T-helper 1 cell (primary cell): ENCODE measurements at regions not wholly inside any gene's neighbourhood (a gene's known extent, or its start where the extent isn't known, plus 50 kb on each side); places are given as distances from the start of the nearest gene placed in this dataset.

ENCODE experiments used
- DNase-seq, 5 donors: peaks; one replicate each; pipeline ENCODE4 v3.0.0-alpha.2; 2012 to 2020

DNA sequence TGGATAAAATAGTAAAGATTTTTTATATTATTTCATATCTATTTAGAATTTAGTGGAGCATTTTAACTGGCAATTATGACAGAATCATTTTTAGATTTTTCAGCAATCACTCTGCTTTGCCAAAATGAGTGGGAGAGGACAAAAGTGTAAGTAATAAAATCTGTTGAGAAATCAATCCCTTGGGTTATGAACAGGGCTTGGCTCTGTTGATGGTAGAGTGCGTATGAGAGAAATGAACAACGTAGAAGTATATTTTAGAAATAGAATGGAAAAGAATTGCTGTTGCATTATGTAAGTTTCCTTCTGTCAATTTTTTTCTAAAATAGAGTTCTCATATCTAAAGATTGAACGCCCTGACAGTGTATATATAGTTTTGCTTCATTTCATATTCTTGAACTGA lies 154.1 kb upstream of the PRDM9 start:
- no peak for DNase-seq

DNA sequence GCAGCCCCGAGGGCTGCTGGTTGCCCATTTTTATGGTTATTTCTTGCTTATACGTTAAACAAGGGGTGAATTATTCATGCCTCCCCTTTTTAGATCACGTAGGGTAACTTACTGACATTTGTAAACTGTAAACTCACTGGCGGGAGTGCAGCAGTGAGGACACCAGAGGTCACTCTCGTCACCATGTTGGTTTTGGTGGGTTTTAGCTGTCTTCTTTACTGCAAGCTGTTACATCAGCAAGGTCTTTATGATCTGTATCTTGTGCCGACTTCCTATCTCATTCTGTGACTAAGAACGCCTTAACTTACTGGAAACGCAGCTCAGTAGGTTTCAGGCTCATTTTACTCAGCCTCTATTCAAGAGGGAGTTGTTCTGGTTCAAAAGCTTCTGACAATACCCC lies 155.0 kb upstream of the PRDM9 start:
- no peak for DNase-seq

DNA sequence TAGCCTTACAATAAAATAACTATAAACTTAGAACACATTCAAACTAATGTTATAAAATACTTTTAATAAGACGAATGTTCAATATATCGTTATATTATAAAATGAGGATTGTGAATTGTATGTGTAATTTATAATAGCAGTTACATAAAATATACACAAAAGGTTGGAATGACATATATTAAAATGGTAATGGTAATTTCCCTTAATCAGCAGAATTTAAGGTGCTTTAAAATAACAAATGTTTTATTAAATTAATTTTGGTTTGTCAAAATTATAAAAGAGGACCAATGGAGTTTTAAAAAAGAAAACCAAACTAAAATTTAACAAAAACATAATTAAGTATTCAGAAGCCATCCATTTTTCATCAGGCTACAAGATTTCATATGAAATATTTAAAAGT lies 164.3 kb upstream of the PRDM9 start:
- no peak for DNase-seq

DNA sequence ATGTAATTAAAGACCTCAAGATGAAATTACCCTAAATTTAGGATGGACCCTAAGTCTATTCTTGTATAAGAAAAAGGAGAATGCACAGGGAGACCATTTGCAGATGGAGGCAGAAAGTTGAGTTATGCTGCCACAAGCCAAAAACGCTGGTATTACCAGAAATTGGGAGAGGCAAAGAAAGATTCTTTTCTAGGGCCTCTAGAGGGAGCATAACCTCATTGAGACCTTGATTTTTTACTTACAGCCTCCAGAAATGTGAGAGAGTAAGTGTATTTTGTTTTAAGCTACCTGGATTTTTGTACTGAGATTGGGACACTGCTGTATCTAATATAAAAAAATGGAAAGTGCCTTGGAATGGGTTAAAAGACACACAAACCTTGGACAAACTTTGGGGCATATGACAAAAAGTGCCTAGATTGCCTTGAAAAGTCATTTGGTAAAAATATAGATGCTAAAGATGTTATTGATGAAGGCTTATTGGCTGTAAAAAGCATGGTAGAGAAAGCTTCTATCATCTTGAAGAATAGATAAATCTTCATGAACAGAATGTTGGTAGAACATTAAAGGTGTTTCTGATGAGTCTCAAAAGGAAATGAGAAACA lies 174.7 kb upstream of the PRDM9 start:
- DNase-seq, result no peak

DNA sequence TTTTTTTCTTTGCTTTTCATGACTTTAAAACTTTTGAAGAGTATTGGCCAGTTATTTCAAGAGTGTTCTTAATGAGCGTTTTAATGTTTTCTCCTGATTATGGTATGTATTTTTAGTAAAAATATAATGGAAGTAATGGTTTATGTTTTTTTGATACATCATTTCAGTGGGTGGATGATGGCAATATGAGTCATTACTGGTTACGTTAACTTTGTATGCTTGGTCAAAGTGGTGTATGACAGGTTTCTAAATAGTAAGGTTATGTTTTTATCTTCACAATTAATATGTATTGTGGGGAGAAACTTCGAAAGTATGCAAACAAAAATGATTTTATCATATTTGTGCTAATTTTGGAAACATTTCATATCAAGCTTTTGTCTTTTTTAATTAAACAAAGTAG lies 176.7 kb upstream of the PRDM9 start:
- DNase-seq, result no peak

DNA sequence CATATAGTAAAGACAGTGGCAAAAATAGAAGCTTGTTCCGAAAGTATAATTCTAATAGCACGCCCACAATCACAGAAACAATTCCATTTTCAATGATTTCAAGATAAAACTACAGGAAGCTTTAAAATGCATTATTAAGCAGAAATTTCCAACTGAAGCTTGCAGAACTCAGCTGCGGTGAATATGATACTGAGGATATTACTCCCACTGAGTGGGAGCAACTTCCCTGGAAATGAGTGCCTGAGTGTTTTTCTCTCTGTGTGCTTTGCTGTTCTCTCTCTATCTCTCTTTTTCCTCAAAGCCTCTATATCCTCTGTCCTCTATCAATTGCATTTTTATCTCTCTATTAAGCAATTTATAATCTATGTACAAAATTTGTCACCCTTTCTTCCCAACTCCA lies 187.5 kb upstream of the PRDM9 start:
- no peak for DNase-seq

DNA sequence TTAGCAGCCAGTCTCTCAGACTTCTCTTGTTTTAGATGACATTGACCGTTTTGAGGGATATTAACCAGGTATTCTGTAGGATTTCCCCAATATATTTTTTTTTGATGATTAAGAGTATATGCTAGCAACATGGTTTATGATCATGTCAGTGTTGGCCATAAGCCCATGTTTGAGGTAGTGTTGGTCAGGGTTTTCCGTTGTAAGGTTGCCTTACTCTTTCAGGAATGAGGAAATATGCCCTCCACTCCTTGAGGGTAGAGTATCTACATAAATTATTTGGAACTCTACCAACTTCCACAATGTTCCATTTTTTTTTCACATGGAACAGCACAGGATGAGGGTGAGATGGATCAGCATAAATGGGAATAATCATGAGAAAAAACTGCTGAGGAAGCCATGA lies 188.4 kb upstream of the PRDM9 start:
- DNase-seq, result no peak

DNA sequence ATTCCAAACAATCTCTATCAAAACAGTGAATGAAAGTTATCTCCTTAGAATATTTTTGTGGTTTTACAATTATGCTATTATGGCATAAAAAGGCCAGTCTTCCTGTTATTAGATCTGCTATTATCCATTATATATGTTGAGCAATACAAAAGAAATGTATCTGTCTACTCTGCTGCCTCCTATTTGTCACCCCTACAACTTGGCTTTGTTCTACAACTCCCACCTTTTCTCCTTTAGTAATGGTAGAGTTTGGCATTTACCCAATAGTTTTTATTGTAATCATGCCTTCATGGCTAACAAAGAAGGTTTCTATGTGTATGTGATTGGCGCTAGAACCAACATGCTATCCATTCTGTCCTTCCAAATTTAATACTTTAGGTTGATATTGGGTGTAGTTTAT lies 189.2 kb upstream of the PRDM9 start:
- DNase-seq, result no peak

DNA sequence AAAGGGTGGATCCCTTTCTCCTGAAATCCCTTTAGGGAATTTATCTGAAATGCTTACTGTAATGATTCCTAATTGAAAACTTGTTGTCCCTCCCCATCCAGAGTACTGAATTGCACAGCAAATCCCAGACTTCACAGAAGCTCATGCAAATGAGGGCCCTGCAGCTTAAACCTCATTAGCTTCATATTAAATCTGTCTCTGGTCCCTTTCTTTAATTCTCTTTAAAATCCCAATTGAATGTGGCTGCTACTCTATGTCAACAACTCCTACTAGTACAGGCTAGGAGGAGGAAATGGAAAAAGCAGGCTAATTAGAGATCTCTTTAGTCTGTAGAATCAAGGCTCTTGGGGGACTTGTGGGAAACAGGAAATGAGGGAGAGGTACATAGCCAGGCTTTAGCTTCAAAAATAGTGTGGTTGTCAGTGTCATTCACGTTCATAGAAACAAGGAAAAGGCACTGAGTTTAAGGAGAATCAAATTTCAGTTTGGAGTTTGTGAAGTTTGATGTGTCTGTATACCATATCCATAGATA lies 191.3 kb upstream of the PRDM9 start:
- DNase-seq, result no peak

DNA sequence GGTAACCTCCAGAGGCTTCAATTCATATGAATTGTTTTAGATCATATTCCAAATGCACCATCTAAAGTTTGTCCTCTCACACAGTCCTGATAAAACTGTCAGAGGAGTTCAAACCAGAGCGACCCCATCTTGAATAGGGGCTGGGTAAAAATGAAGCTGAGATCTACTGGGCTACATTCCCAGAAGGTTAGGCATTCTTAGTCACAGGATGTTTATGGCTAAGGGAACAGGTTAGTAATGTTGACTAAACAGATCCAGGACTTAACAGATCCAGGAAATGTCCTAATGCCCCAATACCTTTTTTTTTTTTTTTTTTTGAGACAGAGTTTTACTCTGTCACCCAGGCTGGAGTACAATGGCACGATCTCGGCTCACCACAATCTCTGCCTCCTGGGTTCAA lies 192.6 kb upstream of the PRDM9 start:
- no peak for DNase-seq

DNA sequence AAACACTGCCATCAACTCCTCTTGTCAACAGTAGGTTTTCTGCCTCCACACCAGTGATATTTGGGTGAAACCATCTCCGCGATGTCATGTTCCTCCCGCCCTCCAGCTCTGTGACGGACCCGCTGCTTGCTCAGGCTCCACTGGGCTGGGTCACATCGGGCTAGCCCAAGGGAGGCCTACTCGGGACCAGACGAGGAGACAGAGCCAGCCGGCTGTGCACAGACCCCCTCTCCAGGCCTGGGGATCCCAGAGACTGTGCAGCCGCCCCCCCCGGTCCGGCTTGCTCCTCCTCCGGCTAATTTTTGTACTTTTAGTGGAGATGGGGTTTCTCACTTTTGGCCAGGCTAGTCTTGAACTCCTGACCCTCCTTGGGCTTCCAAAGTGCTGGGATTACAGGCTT lies 202.4 kb upstream of the PRDM9 start:
- no peak for DNase-seq

DNA sequence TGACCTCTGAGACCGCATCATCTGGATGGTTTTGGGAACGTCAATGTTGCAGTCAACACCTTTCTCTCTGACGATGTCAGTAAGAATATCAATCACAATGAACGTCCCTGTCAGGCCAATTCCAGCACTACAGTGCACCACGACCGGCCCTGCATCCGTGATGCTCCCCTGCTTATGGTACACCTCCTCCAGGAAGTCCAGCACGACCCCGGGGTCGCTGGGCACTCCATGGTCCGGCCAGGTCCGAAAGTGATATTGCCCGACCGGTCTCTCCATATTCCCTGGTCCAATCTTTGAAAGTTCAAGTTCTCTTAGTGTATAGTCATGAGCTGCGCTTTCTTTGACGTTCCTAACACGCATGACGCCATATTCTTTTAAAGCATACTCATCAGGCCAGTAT lies 203.6 kb upstream of the PRDM9 start:
- no peak for DNase-seq

DNA sequence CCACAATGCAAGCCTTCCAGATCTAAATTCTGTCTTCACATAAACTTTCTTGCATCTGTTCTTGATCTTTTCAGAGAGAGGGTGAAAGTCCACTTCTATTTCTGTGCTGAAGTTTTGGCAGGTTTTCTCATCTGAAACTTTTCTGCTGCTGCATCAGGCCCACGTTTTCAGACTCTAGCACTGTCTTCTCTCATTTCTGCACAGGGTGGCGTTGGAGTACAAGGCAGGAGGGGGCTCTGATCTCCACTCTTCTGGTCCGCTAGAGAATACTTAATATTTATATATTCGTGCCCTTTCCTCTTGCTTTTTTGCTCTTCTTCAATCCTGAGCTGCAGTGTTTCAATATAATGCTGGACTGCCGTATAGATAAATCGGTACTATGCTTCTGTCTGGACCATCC lies 204.0 kb upstream of the PRDM9 start:
- DNase-seq, result no peak

DNA sequence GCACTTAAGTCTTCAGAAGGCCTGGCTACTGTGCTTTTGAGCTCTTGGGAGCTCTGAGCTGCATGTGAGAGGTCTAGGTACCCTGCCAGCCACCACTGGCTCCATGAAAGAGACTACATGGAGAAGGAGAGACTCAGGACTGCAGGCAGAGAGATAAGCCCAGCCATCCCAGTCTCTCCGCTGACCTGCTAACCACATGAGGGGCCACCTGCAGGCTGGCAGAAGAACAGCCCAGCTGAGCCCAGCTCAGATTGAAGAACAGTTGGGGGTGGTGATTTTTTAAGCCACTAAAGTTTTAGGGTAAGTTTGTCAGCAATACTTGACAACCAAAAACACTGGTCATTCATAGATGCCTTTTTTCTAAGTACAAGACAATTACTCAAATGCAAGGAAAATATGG lies 205.0 kb upstream of the PRDM9 start:
- no peak for DNase-seq

DNA sequence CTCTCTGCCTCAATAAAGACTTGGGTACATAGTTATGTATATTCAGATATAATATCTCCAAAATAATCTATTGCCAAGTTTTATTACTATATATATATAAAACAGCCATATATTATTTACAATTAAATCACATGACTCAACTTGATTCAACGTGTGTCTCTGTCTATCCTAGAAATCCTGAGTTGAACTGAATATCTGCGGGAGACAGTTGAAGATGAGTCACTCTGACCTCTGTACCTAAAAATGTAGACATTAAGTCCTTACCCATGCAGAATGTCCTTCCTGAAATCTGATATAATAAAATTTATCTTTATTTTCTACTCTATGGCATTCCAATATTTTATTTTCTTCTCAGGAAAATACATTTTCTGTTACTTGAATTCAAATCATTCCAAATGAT lies 218.2 kb upstream of the PRDM9 start:
- DNase-seq, result no peak

DNA sequence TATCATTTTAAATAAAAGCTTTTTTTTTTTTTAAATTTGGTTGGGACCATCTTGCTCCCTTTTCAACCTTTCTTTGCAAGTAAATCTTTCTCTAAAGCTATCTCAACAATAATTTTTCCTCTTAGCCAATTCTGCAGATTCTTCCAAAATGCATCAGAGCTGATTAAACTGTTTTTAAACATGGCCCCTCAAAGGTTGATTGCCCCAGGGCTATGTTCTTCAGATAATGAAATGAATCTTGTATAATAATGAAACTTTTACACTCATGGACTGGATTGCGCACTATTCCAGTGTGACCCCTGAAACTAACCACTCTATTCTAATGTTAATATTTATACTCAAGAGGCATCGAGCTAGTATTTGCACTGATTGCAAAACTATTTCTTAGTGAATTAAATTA lies 222.8 kb upstream of the PRDM9 start:
- DNase-seq, result no peak

DNA sequence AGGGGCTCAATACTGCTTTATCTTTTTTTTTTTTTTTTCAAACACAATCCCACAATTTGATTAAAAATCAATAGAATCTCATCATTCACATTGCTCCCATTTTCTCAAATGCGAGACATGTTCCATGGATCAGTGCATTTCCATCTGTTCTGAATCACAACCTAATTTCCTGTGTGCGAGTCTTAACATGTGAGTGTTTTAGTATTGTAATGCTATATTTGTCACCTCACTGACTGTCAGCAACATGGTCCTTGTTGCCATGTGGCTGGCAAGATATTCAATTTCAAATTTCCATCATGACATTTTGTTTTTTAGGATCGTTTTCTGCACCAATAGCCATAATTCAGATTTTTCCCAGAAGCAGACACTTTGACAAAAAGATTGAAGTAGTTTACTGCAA lies 233.2 kb upstream of the PRDM9 start:
- DNase-seq, result no peak

DNA sequence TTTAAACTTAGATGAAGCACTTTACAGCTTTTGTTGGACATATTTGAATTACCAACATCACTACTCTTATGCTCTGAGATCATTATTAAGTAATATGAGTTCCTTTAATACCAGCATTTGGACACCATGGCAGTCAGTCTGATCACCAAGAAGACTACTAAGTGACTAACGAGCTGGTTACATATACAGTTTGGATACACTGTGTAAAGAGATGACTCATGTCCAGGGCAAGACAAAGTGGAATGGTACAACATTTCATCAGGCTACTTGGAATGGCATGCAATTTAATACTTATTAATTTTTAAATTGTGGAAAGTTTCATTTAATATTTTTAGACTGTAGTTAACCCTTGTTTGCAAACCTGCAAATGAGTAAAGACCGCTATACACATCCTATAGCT lies 237.4 kb upstream of the PRDM9 start:
- no peak for DNase-seq

DNA sequence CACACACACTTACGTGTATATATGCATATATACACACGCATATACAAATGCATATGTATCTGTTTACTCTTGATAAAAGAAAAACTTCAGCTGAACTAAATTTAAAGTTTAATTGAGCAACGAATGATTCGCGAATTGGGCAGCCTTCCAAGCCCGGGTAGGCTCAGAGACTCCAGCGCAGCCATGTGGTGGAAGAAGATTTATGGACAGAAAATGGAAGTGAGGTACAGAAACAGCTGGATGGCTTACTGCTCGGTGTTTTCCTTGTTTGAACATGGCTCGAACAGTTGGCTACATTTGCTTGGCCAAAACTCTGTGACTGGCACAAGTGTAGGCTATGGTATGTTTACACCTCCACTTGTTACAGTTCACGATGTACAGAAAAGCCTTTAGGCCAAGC lies 239.3 kb upstream of the PRDM9 start:
- no peak for DNase-seq

DNA sequence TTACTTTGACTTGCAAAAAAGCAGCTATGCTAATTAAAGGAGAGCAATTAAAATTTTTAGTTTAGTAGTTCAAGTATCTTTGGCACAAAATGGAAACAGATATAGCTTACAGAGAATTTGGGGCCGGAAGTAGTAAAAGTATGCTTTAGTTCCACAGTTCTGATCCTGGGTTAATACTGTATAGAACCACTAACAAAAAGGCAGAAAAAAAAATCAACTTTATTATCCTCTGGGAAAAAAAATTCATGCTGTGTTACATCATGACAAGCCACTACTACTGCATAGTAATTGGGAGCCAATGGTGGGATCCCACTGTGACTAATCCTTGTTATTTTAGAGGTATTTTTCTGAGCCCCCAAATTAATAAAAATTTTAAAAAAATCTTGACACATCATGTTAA lies 246.8 kb upstream of the PRDM9 start:
- no peak for DNase-seq

DNA sequence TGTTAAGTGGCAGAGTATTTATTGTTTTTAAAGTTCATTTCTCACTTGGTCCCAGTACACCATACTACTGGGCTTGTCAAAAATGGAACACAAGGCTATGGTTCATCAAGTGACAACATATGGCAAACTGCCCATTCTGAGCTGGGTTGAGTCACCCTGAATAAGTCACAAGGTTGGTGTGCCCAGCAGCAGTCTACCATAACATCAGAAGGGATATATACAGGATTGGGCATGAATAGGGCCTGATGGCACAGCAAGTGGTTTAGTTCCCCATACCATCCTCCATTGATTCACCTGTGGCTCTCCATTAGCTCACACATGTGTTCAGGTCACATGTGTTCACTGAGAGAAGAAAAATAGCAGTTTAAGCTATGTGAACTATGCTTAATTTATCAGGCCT lies 249.8 kb upstream of the PRDM9 start:
- DNase-seq, result no peak

DNA sequence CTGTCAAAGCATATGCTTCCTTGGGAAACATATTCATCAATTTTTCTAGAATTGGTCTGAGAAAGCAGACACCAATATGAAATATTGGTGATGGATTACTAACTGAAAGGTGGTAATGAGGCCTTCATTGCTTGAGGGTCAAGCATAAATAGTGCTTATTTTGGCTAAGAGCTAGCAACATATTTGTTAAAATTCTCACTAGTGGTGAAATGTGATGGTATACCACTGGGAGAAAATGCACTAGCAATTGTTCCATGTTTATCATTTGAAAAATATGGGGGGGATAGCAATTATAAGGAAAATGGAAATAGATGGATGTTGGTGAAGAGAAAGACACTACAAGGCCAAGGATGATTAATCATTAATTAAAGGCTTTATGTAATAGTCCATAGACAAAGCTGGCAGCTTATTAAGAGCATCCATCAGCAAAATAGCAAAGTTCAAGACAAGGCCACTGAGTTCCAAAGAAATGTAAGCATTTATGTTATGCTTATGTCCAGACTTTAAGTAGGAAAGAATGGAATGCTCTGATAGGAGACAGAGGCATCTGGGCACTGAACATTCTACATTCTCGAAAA lies 253.7 kb upstream of the PRDM9 start:
- DNase-seq, result no peak

DNA sequence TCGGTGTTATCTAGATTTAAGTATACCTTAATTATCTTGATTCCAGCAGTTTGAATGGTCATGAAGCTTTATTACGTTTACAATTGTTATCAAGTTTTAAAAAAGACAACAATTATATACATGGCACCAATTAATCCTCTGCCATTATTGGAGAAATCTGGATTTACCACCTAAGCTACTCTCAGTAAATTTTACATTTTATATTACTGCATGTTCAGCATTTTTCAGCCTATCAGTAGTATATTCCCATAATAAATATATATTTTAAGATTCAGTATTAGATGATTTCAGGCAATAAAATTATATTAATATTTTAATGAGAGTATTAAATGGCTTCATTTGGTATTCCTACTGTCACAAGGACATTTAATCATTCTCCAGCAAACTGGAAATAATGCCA lies 264.5 kb upstream of the PRDM9 start:
- no peak for DNase-seq

DNA sequence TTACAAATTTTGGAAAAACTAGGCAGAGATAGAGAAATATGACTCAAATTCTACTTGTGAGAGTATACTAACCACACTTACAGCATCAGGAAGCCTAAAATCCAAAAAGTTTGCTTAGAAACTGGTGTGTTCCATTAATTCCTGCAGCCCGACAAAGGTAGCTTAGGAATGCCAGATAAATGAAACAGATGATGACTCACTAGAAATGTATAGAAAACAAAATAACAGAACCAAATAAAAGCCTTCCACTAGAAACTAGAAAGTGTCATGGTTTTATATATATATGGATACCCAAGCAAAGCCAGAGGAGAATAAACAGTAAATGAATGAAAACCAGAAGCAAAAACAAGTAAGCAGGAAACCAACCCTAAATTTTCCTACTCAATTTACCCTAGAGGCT lies 272.2 kb upstream of the PRDM9 start:
- DNase-seq, result no peak

DNA sequence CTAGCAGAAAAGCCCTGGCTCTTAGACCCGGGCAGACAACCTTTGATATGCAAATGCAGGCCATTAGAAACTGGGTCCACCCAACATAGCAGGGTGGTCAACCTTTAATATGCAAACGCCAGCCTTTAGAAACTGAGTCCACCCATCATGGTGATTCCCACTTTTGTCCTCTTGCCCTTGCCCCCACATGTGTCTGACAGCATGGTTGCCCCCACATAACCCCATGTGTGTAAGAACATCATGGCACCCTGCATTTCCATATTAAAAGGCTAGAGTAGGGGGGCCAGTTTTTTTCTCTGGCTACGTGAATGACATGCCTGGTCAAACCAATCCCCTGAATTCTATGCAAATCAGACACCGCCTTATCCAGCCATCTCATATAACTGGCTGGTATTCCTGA lies 273.2 kb upstream of the PRDM9 start:
- DNase-seq, result no peak
